ENCODE measurements at regions not wholly inside any gene's neighbourhood (a gene's known extent, or its start where the extent isn't known, plus 50 kb on each side); places are given as distances from the start of the nearest gene placed in this dataset.

DNA sequence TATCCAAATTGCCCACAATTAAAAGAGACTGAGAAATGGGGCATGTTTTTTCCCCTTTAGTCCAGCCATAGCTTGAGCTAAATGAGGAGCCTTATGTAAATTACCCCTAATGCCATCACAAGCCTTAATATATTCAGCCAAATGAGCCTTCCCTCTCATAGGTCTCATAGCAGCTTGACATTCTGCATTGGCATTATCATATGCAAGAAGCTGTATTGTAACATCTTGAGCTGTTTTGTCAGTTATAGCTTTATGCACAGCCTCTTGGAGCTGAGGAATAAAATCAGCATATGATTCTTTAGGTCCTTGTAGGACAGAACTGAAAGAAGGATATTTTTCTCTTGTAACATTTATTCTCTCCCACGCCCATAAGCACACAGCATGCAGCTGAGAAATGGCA, 153.2 kb downstream of the ZNF486 start:
- TF ChIP-seq, protein P1, sequence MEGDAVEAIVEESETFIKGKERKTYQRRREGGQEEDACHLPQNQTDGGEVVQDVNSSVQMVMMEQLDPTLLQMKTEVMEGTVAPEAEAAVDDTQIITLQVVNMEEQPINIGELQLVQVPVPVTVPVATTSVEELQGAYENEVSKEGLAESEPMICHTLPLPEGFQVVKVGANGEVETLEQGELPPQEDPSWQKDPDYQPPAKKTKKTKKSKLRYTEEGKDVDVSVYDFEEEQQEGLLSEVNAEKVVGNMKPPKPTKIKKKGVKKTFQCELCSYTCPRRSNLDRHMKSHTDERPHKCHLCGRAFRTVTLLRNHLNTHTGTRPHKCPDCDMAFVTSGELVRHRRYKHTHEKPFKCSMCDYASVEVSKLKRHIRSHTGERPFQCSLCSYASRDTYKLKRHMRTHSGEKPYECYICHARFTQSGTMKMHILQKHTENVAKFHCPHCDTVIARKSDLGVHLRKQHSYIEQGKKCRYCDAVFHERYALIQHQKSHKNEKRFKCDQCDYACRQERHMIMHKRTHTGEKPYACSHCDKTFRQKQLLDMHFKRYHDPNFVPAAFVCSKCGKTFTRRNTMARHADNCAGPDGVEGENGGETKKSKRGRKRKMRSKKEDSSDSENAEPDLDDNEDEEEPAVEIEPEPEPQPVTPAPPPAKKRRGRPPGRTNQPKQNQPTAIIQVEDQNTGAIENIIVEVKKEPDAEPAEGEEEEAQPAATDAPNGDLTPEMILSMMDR (IDR thresholded peaks at IDR 0.05), result no peak
- no peak for TF ChIP-seq POLR2AphosphoS5 (IDR thresholded peaks at IDR 0.05)

Measured in transverse colon (tissue), 4 donors.